ENCODE measurements at regions not wholly inside any gene's neighbourhood (a gene's known extent, or its start where the extent isn't known, plus 50 kb on each side); places are given as distances from the start of the nearest gene placed in this dataset.

DNA sequence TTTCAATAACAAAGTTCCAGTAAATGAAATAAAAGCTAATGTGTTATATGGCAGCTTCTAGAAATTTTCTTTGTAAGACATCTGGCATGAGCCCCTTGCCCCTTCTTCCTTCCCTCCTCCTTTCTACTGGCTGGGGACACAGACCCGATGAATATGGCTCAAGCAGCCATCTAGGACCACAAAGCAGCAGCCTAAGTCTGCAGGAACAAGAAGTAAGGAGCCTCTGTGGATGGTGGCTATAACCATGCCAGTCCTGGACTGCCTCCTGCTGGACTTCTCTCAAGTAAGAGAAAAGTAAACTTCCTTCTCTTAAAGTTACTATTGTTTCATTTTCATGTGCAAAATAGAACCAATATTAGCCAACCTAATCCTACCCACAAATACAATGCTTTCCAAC lies 114.9 kb upstream of the DST start:
- TF ChIP-seq ZFX (IDR thresholded peaks at IDR 0.05), result no peak
- TF ChIP-seq, protein P1, sequence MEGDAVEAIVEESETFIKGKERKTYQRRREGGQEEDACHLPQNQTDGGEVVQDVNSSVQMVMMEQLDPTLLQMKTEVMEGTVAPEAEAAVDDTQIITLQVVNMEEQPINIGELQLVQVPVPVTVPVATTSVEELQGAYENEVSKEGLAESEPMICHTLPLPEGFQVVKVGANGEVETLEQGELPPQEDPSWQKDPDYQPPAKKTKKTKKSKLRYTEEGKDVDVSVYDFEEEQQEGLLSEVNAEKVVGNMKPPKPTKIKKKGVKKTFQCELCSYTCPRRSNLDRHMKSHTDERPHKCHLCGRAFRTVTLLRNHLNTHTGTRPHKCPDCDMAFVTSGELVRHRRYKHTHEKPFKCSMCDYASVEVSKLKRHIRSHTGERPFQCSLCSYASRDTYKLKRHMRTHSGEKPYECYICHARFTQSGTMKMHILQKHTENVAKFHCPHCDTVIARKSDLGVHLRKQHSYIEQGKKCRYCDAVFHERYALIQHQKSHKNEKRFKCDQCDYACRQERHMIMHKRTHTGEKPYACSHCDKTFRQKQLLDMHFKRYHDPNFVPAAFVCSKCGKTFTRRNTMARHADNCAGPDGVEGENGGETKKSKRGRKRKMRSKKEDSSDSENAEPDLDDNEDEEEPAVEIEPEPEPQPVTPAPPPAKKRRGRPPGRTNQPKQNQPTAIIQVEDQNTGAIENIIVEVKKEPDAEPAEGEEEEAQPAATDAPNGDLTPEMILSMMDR (conservative IDR thresholded peaks at IDR 0.05), result peak; percentile 75
- H3K27ac ChIP-seq, result no peak overlapping the region

DNA sequence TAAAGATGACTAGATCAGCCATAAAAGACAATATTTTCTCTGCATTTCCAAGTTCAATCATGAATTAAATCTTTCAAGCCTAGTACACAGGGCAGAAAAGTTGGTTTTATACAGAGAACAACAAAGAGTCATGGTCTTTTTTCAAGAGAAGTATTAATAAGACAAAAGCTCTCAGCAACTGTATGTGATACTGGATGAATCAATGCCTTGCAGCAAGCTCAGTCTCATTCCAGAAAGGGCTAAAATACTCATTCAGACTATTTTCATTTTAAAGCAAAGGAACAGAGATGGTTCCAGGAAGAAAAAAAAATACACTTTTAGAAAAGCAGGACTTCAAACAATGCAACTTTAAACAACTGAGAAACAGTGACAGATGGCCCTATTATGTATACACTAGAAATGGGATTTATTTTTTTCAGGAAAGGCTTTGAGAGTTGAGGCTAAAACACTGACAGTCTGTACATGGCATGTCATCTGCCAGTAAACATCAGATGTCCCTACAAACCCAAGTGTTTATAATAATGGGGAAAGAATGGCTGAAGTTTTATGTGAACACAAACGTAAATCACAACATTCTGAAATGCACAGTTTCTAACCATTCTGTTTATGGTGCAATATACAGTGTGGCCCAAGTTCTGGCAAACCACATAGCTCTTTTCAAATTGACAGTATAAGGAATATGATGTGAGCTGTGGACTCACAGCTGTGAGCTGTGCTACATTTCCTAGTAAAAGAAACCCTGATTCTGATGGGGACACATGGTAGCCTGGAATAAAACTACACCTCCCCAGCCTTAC lies 114.3 kb upstream of the DST start:
- TF ChIP-seq, protein P1 (conservative IDR thresholded peaks at IDR 0.05), result no peak
- no peak for TF ChIP-seq ZFX (IDR thresholded peaks at IDR 0.05)

GRCh38 chr6:56756219-56756789 lies 113.6 kb upstream of the DST start:
- no peak for TF ChIP-seq ZFX (IDR thresholded peaks at IDR 0.05)
- TF ChIP-seq, protein P1 (conservative IDR thresholded peaks at IDR 0.05), result no peak
- no peak overlapping the region for H3K27ac ChIP-seq

More for the DNA sequence above, 114.3 kb upstream of the DST start:
- no peak overlapping the region for H3K27ac ChIP-seq

DNA sequence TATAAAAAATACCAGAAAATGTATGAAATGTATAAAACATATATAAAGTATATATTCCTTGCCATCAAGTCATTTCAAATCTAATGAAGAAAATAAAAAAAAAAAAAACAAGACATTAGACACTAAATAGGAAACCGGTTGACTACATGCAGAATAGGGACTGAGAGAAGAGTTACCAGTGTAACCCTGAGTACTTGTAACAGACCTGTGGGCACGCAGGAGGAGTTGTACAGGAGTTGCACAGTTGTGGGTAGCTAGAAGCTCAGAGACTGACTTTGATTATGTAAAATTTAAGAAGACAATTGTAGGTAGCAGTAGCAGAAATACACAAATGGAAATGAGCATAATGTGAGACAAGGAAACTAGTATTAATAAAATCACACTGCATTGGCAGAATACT lies 112.4 kb upstream of the DST start:
- no peak overlapping the region for H3K27ac ChIP-seq

GRCh38 chr6:56753811-56754210 lies 111.1 kb upstream of the DST start:
- no peak overlapping the region for H3K27ac ChIP-seq
- TF ChIP-seq, protein P1 (conservative IDR thresholded peaks at IDR 0.05), result no peak
- TF ChIP-seq ZFX (IDR thresholded peaks at IDR 0.05), result no peak

More for the DNA sequence above, 112.4 kb upstream of the DST start:
- no peak for TF ChIP-seq ZFX (IDR thresholded peaks at IDR 0.05)
- TF ChIP-seq, protein P1 (conservative IDR thresholded peaks at IDR 0.05), result no peak

DNA sequence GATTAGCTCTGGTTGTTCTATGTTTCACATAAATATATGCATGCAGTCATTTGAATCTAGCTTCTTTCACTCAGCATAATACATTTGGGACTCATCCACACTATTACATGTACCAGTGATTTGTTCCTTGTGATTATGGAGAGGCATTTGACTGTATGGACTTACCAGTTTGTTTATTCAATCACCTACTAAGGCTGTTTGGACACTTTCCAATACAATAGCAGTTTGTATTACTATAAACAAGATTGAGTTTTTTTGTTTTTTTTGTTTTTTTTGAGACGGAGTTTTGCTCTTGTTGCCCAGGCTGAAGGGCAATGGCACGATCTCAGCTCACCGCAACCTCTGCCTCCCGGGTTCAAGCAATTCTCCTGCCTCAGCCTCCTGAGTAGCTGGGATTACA lies 109.8 kb upstream of the DST start:
- H3K27ac ChIP-seq, result no peak overlapping the region
- TF ChIP-seq, protein P1 (conservative IDR thresholded peaks at IDR 0.05), result no peak
- no peak for TF ChIP-seq ZFX (IDR thresholded peaks at IDR 0.05)

- no peak overlapping the region for H3K27ac ChIP-seq
- no peak for TF ChIP-seq ZFX (IDR thresholded peaks at IDR 0.05)
- TF ChIP-seq, protein P1 (conservative IDR thresholded peaks at IDR 0.05), result no peak
Measured at GRCh38 chr6:56752009-56752408, 109.3 kb upstream of the DST start.
